GM21526 (cell line): ENCODE measurements at regions not wholly inside any gene's neighbourhood (a gene's known extent, or its start where the extent isn't known, plus 50 kb on each side); places are given as distances from the start of the nearest gene placed in this dataset.
"Not testable (repeated sequence)": the region's sequence is repeated elsewhere in the genome, so short reads cannot be mapped to it uniquely, and the experiment has no call there.

ENCODE experiments used
- ATAC-seq: cut with Tn5 transposase; IDR thresholded peaks from one replicate; pipeline ENCODE4 v1.9.1; 2021; ENCODE audit warnings: moderate library complexity; ENCODE audit not compliant: unreplicated experiment, low FRiP score

- no peak for ATAC-seq
Measured at GRCh38 chr12:126290456-126290855, 1225.2 kb downstream of the AACS start.

DNA sequence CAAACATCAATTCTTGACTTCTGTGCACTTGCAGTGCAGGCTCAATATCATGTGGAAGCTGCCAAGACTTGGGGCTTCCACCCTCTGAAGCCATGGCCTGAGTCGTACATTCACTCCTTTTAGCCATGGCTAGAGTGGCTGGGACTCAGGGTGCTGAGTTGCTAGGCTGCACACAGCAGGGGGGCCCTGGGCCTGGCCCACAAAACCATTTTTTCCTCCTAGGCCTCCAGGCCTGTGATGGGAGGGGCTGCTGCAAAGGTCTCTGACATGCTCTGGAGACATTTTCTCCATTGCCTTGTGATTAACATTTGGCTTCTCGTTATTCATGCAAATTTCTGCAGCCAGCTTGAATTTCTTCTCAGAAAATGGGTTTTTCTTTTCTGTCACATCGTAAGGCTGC is 1226.8 kb downstream of the AACS start:
- ATAC-seq, result not testable (repeated sequence)

DNA sequence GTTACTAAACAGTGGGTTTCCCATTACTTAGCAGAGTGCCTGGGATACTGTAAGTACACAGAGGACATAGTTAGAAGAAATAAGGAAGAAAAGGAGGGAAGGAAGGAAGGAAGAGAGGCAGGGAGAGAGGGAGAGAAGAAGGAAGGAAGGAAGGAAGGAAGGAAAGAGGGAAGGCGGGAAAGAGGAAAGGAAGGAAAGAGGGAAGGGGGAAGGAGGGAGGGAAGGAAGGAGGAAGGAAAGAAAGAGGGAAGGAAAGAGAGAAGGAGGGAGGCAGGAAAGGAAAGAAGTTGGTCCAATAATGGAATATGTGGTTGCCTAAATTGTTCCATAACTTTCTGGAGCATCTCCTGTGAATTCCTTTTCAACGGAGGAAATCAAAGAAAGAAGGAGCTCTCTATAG is 1230.4 kb downstream of the AACS start:
- no peak for ATAC-seq

DNA sequence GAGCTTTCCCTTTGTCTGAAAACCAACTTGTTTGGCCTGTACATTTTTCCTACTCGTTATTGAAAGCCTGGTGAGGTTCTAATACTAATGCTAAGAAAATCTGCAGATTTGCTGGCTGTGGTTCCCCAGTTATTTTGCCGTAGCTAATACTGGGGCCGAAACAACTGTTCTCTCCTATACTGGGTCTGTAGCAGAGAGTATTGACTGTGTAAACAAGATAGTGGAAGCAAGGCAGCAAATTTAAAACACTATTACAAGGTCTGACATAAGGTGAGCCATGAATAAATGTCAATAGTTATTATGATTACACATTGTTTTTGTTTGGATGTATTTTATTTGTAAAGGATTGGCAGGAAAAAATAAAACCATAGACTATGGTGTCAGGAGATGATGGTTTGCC is 1244.0 kb downstream of the AACS start:
- no peak for ATAC-seq

DNA sequence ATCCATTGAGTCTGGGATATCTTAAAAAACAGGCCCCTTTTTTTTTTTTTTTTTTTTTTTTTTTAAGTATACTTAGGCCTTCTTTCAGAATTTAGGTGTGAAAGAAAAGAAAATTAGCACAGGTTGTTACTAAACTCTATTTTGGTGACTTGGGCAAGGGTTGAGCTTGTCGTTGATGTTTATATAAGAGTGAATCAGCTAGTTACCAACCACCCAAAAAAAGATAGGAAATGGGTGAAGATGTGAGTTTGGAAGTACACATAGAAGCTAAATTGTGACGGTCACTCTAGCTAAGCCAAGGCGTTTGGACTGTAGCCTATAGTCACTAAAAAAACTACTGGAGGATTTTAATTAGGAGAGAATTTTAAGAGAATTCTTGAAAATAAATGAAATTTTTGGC is 1247.2 kb downstream of the AACS start:
- ATAC-seq, result no peak

- no peak for ATAC-seq
Measured at GRCh38 chr12:126316411-126316810, 1251.2 kb downstream of the AACS start.

GRCh38 chr12:126337556-126338441 is 1272.6 kb downstream of the AACS start:
- no peak for ATAC-seq

- ATAC-seq, result no peak
Measured at GRCh38 chr12:126342866-126343265, 1277.6 kb downstream of the AACS start.

GRCh38 chr12:126343321-126343720 is 1278.1 kb downstream of the AACS start:
- ATAC-seq, result no peak

DNA sequence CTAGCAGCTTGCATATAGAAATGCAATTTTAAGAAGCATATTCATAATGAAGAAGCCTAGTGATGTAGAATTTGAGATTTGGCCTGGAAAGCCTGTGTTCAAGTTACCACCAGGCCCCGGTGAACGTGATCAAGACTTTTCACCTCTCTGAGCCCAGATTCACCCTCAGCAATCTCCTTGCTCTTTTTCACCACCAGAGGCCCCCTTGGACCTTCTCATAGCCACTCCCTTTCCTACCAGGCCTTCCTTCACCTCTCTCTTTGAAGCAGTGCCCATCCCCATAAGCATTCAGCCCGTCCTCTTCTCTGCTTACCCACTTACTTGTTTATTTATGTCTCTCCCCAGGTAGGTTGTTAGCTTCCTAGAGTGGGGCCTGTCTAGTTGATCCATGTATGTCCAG is 1280.9 kb downstream of the AACS start:
- no peak for ATAC-seq

DNA sequence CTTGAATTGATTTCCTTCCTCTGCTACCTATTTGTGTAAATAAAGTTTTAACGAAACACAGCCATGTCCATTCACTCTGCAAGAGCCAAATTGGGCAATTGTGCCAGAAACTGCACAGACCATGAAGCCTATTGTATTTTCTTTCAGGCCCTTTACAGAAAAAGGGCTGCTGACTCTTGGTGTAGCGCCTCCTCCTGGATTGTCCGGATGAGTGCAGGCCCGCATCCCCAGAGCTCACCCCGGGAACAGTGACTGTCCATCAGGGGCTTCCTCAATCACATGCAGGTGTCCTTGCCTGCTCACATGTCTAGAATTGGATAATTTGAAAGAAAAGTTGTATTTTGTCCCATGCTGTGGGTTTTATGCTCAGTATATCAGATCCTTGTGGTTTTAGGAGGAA is 1282.2 kb downstream of the AACS start:
- no peak for ATAC-seq

DNA sequence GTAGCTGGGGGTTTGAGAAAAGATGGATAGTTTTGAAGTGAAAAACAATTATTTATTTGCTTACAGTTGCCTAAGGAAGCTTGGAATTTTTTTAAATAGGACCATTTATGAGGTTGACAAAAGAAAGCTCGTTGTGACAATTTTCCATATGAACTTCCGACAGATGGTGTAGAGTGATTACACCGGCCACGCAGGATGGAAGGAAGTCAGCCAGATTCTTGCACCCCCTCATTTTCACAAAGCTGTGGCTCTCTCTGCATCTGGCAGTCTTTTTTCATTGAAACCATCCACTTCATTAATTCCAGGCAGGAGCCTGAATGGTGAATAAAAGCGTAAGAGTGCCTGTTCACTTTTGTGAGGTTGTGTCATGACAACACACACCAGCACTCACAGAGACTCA is 1284.1 kb downstream of the AACS start:
- ATAC-seq, result no peak

GRCh38 chr12:126353604-126354003 is 1288.4 kb downstream of the AACS start:
- no peak for ATAC-seq

DNA sequence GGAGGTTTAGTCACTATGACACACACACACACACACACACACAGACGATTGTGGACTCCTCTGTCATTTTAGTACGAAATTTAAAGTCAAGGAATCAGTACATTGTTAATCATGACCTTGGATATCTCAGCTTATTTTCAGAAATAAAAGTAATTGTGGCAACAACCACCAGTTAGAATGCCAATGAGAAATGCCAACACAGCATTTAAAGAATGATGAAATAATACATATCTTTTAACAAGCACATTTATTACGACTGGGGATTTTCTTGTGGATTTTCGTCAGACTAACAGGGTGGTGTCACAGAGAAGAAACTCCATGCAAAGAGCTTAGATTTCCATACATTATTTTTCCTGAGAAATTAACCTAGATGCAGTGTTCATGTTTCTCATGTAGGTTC is 1289.4 kb downstream of the AACS start:
- ATAC-seq, result no peak

GRCh38 chr12:126355346-126355745 is 1290.1 kb downstream of the AACS start:
- no peak for ATAC-seq

DNA sequence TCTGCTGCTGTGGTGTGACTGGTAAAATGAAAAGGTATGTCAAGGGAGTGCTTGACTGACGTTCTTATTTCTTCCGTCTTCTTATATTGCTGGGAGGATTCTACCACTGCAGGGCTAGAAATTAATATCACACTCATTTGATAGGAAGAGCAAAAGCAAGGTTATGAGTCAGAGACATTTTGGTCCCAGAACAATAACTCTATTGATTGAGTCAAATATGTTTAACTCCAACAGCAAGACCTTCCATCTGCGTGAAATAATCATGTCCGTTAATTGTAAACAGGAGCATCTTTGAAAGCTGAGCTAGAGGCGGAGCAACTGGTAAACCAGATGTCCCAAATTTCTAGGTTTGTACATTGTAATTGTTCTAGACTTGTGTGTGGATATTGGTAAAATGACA is 1293.6 kb downstream of the AACS start:
- no peak for ATAC-seq

- ATAC-seq, result no peak
Measured at GRCh38 chr12:126359216-126359615, 1294.0 kb downstream of the AACS start.

- ATAC-seq, result no peak
Measured at GRCh38 chr12:126361804-126362203, 1296.6 kb downstream of the AACS start.

- ATAC-seq, result no peak
Measured at GRCh38 chr12:126362493-126362892, 1297.3 kb downstream of the AACS start.

DNA sequence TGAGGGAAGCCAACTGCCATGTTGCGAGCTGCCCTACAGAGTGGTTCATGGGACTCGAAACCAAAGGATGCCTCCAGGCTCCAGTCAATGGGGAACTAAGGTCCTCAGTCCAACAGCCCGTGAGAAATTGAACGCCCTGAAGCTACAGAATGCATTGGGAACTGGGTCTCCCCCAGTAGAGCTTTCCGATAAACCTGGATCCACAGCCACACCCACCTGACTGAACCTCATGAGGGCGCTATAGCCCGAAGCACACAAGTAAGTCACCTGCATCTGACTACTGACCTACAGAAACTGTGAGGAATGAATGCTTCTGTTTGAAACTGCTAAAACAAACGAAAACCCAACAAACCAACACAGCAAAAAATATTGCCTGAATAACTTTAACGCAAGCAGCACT is 1297.7 kb downstream of the AACS start:
- no peak for ATAC-seq

DNA sequence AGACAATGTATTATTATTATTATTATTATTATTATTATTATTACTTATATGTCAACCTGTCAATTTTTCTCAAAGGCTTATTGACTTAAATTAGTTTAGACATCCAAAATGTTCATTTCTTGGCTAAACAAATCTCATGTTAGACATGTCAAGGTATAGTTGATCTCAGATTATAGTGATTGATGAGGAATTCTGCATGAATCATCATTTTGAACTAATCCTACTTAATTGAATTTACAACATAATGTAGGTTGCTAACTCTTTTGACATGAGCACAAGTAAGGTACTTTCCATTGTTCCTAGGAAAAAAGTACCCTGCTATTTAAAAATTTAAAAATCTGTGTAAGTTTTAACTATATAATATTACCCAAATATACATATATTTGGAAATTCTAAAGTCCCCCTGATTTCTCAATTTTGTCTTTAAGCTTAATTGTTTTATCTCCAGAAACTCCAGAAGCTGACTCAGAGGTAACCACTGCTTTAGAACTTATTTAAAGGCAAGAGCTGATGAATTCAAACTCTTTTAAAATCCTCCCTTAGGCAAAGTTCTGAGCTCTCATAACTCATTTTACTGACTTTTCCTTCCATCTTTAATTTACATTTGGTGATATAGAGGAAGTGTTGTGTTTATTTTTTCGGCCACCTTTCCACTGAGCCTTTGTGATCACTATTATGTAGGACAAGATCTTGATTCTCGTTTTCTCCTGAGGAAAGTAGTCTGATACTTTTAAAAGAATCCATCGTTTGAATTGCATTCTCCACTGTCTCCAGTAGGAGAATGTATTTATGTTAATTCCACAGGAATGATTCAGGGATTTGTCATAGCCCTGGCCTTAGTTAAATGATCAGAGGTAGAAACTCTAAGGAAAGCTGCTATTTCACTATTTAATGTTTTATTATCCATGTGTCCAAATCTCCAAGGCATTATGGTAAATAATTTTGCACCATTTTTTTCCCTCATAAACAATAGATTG is 1304.5 kb downstream of the AACS start:
- ATAC-seq, result no peak
